Adrenal gland (tissue), 9 donors: ENCODE measurements at regions not wholly inside any gene's neighbourhood (a gene's known extent, or its start where the extent isn't known, plus 50 kb on each side); places are given as distances from the start of the nearest gene placed in this dataset.

ENCODE experiments used
- DNase-seq, 7 donors: peaks; one replicate each; pipeline ENCODE4 v3.0.0-alpha.2; 2019 to 2020
- H3K27ac ChIP-seq, 5 donors: fragments of 200-600 bp; sonication (generic) in 4 of 5; 1 replicate in 3 of 5; 2 replicates in 2 of 5; pipeline versions ENCODE4 v1.5.1 to v1.8.0; 2016 to 2020; ENCODE audit warnings: mild to moderate bottlenecking in 1 of 5
- H3K27me3 ChIP-seq: fragments of 200-600 bp; 2 replicates; pipeline ENCODE4 v1.8.0; 2021
- H3K36me3 ChIP-seq, 2 donors: fragments of 200-600 bp; replicated peaks in 1 of 2; 1 replicate in 1 of 2; 2 replicates in 1 of 2; pipeline versions ENCODE4 v1.5.1 to v1.8.0; 2018 to 2022
- H3K4me1 ChIP-seq, 2 donors: fragments of 200-600 bp; replicated peaks in 1 of 2; 1 replicate in 1 of 2; 2 replicates in 1 of 2; pipeline versions ENCODE4 v1.5.1 to v1.8.0; 2018 to 2021
- H3K4me3 ChIP-seq, 4 donors: fragments of 200-600 bp; sonication (generic) in 3 of 4; one replicate each; pipeline ENCODE4 v1.5.1; 2016 to 2018
- H3K9me3 ChIP-seq, 3 donors: fragments of 200-600 bp; sonication (generic) in 1 of 3; replicated peaks in 1 of 3; 1 replicate in 2 of 3; 2 replicates in 1 of 3; pipeline versions ENCODE4 v1.5.1 to v1.8.0; 2016 to 2021
- CTCF ChIP-seq, 6 experiments: fragments of 450-650 bp in 4 of 6; fragments of 200-600 bp in 2 of 6; sonication (generic) in 1 of 6; IDR thresholded peaks; 1 replicate in 5 of 6; 2 replicates in 1 of 6; pipeline versions ENCODE4 v1.5.1 to v1.8.0; 2016 to 2021; ENCODE audit warnings: antibody characterized with exemption in 6 of 6, mild to moderate bottlenecking in 2 of 6, moderate library complexity in 1 of 6
- POLR2A ChIP-seq, 2 donors: fragments of 450-650 bp; IDR thresholded peaks; one replicate each; pipeline ENCODE4 v1.6.1; 2017; ENCODE audit warnings: antibody characterized with exemption in 2 of 2, mild to moderate bottlenecking in 2 of 2, moderate library complexity in 1 of 2
- WGBS, 4 donors: extraction: QIAGEN DNeasy Blood & Tissue Kit in 2 of 4; methylation state at CpG; one replicate each; pipeline versions ENCODE4 v1.1.5 to v1.1.7; 2013 to 2017; 5-methylcytosine and 5-hydroxymethylcytosine counted together
- intact Hi-C, 2 donors: fragments of 100-400 bp; cut with DNase I; formaldehyde crosslinking; loops; one replicate each; pipeline versions ENCODE4 v1.14.1 to v1.15.0; 2022 to 2023
- donor health status: healthy with polysubstance abuse.
- donor health status: Bipolar disorder and iron deficiency.
- donor health status: DM: yes; HTN: yes; CAD: no.
- donor health status: DM: no; HTN: no; CAD: no.
- donor health status: DM: no; HTN: no; CAD: no.

GRCh38 chr20:11137688-11138087 lies 463.9 kb upstream of the JAG1 start:
- no peak for TF ChIP-seq POLR2A (IDR thresholded peaks at IDR 0.05)
- no peak for TF ChIP-seq CTCF (IDR thresholded peaks at IDR 0.05)
- H3K4me3 ChIP-seq: no peak overlapping the region
- no peaks in the 10 kb centered on the region for H3K9me3 ChIP-seq
- H3K4me1 ChIP-seq: no peaks in the 10 kb centered on the region
- no peak overlapping the region for H3K27ac ChIP-seq
- intact Hi-C loops: no loop called here
- 65 to 77% (median 70%) methylated on average over 3 of the region's 3 CpGs for WGBS, 4 donors
- no peaks in the 10 kb centered on the region for H3K27me3 ChIP-seq
- no peak for DNase-seq
- no peaks in the 10 kb centered on the region for H3K36me3 ChIP-seq

DNA sequence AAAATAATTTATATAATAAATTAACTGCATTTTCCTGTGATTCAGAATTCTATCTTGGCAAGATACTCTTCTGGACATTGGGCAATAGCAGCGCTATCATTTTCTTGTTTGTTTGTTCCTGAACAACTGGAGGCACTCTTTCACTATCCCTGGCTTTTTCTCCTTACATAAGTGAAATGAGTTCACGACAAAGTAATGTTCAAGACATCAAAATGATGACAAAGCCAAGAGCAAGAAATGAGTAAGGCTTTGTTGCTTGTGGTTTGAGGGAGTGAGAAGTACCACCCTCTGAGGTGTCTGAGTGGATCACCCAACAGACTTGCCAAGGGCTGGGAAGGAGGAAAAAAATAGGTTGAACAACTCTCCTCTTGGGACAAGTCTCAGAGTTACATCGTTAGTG lies 466.6 kb upstream of the JAG1 start:
- Histone ChIP-seq H3K4me3 (no peak overlapping the region), H3K4me1 (no peaks in the 10 kb centered on the region)
- WGBS, 4 donors: 58 to 75% (median 69%) methylated on average over 3 of the region's 3 CpGs

DNA sequence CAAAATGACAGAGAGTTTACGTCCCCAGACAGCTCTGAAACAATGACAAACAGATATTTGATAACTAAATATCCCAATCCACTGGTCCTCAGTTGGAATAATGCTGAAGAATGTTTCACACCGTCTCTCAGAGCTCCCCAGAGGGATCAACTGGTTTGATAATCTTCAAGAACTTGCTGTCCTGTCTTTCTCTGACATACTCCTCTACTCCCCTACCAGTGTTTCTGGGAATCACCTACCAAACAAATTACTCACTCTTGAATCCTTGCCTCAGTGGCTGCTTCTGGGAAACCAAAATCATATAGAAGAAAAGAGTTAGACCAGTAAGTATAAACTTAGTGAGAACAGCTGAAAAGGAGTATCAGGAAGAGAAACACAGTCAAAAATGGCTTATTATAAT lies 469.7 kb upstream of the JAG1 start:
- intact Hi-C loops: no loop called here

More for the DNA sequence above, 466.6 kb upstream of the JAG1 start:
- TF ChIP-seq POLR2A (IDR thresholded peaks at IDR 0.05) (no peak), CTCF (IDR thresholded peaks at IDR 0.05) (no peak)
- no peaks in the 10 kb centered on the region for H3K27me3 ChIP-seq
- no peaks in the 10 kb centered on the region for H3K9me3 ChIP-seq
- no peak overlapping the region for H3K27ac ChIP-seq
- intact Hi-C loops: no loop called here
- no peak for DNase-seq
- H3K36me3 ChIP-seq: no peaks in the 10 kb centered on the region

DNA sequence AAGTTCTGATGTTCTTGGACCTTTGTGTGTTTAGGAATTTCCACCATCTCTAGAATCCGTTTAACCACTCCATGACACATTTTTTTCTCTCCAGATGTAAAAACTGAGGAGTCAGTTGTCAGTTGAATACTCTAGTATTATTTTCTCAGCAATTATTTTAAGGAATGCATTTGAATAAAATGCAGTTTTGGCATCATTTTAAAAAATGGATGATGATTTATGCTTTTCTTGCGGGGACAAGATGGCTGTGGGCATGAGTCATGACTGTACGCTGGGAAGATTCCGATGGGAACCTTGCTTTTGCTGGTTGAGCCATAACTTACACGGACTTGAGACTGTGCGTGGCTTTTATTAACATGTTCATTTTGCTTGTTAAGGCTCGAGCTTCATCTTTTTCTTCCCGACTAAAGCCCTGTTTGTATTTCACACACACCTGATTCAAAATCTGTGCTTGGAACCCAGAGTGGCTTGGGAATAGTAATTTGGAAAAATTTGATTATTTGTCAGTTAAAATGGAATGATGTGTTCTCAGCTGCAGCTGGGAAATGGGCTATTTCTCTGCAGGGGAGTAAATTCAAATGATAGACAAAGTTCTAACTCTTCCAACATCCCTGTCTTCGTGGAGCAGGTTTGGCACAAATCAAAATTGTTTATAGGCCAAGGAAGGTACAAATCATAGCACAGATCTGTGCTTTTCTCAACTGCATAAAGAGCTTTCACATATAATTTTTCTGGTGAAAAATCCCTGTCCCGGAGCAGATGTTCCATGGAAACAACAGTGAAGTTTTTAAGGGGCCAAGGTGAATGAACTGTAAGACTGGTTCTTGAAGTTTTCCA lies 470.5 kb upstream of the JAG1 start:
- WGBS, 4 donors: 35 to 66% (median 64%) methylated on average over 10 of the region's 10 CpGs
- H3K27ac ChIP-seq: no peak overlapping the region
- intact Hi-C loops: no loop called here

More for the DNA sequence above, 469.7 kb upstream of the JAG1 start:
- DNase-seq: no peak
- Histone ChIP-seq H3K36me3 (no peaks in the 10 kb centered on the region), H3K9me3 (no peaks in the 10 kb centered on the region), H3K27me3 (no peaks in the 10 kb centered on the region), H3K27ac (no peak overlapping the region), H3K4me1 (no peaks in the 10 kb centered on the region), H3K4me3 (no peak overlapping the region)
- 60 to 69% (median 65%) methylated on average over 2 of the region's 2 CpGs for WGBS, 4 donors
- TF ChIP-seq CTCF (IDR thresholded peaks at IDR 0.05) (no peak), POLR2A (IDR thresholded peaks at IDR 0.05) (no peak)

More for the DNA sequence above, 470.5 kb upstream of the JAG1 start:
- no peaks in the 10 kb centered on the region for H3K27me3 ChIP-seq
- no peak overlapping the region for H3K4me3 ChIP-seq
- H3K4me1 ChIP-seq: no peaks in the 10 kb centered on the region
- DNase-seq: no peak
- TF ChIP-seq POLR2A (IDR thresholded peaks at IDR 0.05): no peak
- TF ChIP-seq CTCF (IDR thresholded peaks at IDR 0.05): no peak
- no peaks in the 10 kb centered on the region for H3K36me3 ChIP-seq
- no peaks in the 10 kb centered on the region for H3K9me3 ChIP-seq
